WERI-Rb-1 (cell line): ENCODE measurements at regions not wholly inside any gene's neighbourhood (a gene's known extent, or its start where the extent isn't known, plus 50 kb on each side); places are given as distances from the start of the nearest gene placed in this dataset.
"Not testable (repeated sequence)": the region's sequence is repeated elsewhere in the genome, so short reads cannot be mapped to it uniquely, and the experiment has no call there.

Experiments
- DNase-seq: peaks from one replicate; pipeline ENCODE4 v3.0.0-alpha.2; 2020
- H3K27ac ChIP-seq: fragments of 250-450 bp; sonication (Bioruptor Pico); 2 replicates; pipeline ENCODE4 v1.5.1; 2020; ENCODE audit warnings: mild to moderate bottlenecking, moderate library complexity
- H3K27me3 ChIP-seq: fragments of 250-450 bp; sonication (Bioruptor Pico); 2 replicates; pipeline ENCODE4 v1.5.1; 2021; ENCODE audit warnings: mild to moderate bottlenecking, low read depth, moderate library complexity; ENCODE audit not compliant: insufficient read depth, severe bottlenecking
- H3K36me3 ChIP-seq: fragments of 250-450 bp; sonication (Bioruptor Pico); 2 replicates; pipeline ENCODE4 v1.5.1; 2020; ENCODE audit warnings: mild to moderate bottlenecking, moderate library complexity
- H3K4me3 ChIP-seq: 2 replicates; pipeline ENCODE4 v1.5.1; 2011; ENCODE audit warnings: low read depth, mild to moderate bottlenecking, control low read depth, low read length
- H3K9me3 ChIP-seq: fragments of 250-450 bp; sonication (Bioruptor Pico); 2 replicates; pipeline ENCODE4 v1.5.1; 2021; ENCODE audit warnings: mild to moderate bottlenecking, moderate library complexity; ENCODE audit not compliant: severe bottlenecking
- CTCF ChIP-seq: IDR thresholded peaks from 2 replicates; pipeline ENCODE4 v1.5.1; 2011; ENCODE audit warnings: low read depth, mild to moderate bottlenecking, control low read depth, inconsistent platforms, low read length

- DNase-seq: no peak
- Histone ChIP-seq H3K27ac (no peak overlapping the region), H3K36me3 (no peaks in the 10 kb centered on the region), H3K9me3 (no peaks in the 10 kb centered on the region), H3K27me3 (no peaks in the 10 kb centered on the region), H3K4me3 (no peak overlapping the region)
- no peak for TF ChIP-seq CTCF
These were observed 94.8 kb upstream of the CPHXL start for GRCh38 chr16:75821117-75821516.

- not testable (repeated sequence) for H3K27ac ChIP-seq, DNase-seq, H3K4me3 ChIP-seq, H3K36me3 ChIP-seq, H3K9me3 ChIP-seq, H3K27me3 ChIP-seq
These were observed 99.5 kb upstream of the CPHXL start for GRCh38 chr16:75825750-75826149.

- H3K4me3 ChIP-seq, H3K36me3 ChIP-seq, H3K27me3 ChIP-seq, H3K9me3 ChIP-seq, DNase-seq, H3K27ac ChIP-seq: not testable (repeated sequence)
These were observed 101.2 kb upstream of the CPHXL start for GRCh38 chr16:75827372-75828038.

- H3K9me3 ChIP-seq, H3K36me3 ChIP-seq, H3K4me3 ChIP-seq, H3K27me3 ChIP-seq, DNase-seq, H3K27ac ChIP-seq: not testable (repeated sequence)
These were observed 107.1 kb upstream of the CPHXL start for GRCh38 chr16:75833385-75833784.

- Histone ChIP-seq H3K36me3 (no peaks in the 10 kb centered on the region), H3K9me3 (peaks cover 6% of the 10 kb centered on the region), H3K27ac (no peak overlapping the region), H3K4me3 (no peak overlapping the region), H3K27me3 (no peaks in the 10 kb centered on the region)
- DNase-seq: no peak
- TF ChIP-seq CTCF: no peak
These were observed 110.2 kb upstream of the CPHXL start for GRCh38 chr16:75836347-75837010.

- H3K36me3 ChIP-seq: no peaks in the 10 kb centered on the region
- no peak overlapping the region for H3K27ac ChIP-seq
- TF ChIP-seq CTCF: no peak
- DNase-seq: no peak
- H3K27me3 ChIP-seq: no peaks in the 10 kb centered on the region
- no peak overlapping the region for H3K4me3 ChIP-seq
- peaks cover 6% of the 10 kb centered on the region for H3K9me3 ChIP-seq
These were observed 111.0 kb upstream of the CPHXL start for GRCh38 chr16:75837264-75837663.

- Histone ChIP-seq H3K36me3 (no peaks in the 10 kb centered on the region), H3K27ac (no peak overlapping the region), H3K4me3 (no peak overlapping the region), H3K9me3 (peaks cover 6% of the 10 kb centered on the region), H3K27me3 (no peaks in the 10 kb centered on the region)
- TF ChIP-seq CTCF: no peak
- DNase-seq: no peak
These were observed 111.4 kb upstream of the CPHXL start for GRCh38 chr16:75837681-75838080.
